ENCODE measurements at regions not wholly inside any gene's neighbourhood (a gene's known extent, or its start where the extent isn't known, plus 50 kb on each side); places are given as distances from the start of the nearest gene placed in this dataset.

DNA sequence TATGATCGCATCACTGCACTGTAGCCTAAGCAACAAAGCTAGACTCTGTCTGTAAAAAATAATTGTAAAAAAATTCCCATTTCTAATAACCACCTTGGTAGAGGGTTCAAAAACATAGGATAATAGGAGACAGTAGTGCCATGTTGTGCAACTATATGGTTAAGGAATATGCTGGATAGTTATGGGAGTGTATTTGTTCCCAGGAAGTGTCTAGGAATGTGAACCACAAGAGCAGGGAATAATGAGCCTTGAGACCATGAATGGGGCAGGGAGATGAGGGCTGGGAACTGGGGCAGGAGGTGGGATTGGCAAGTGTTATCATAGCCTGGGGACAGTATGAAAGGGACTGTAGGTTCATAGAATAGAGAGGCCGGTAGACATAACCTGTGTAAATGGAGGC lies 50.4 kb downstream of the RUSC2 start:
- no peak for DNase-seq (ENCODE audit: low spot score)

DNA sequence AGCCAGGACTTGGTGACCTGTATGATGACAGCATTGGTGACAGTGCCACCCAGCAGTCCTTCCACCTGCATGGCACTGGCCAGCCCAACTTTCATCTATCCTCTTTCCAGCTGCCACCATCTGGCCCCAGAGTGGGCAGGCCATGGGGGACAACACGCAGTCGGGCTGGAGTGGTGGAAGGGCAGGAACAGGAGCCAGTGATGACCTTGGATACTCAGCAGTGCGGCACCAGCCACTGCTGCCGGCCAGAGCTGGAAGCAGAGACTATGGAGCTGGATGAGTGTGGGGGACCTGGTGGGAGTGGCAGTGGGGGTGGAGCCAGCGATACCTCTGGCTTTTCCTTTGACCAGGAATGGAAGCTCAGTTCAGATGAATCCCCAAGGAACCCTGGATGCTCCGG lies 56.9 kb downstream of the RUSC2 start:
- no peak for DNase-seq (ENCODE audit: low spot score)

DNA sequence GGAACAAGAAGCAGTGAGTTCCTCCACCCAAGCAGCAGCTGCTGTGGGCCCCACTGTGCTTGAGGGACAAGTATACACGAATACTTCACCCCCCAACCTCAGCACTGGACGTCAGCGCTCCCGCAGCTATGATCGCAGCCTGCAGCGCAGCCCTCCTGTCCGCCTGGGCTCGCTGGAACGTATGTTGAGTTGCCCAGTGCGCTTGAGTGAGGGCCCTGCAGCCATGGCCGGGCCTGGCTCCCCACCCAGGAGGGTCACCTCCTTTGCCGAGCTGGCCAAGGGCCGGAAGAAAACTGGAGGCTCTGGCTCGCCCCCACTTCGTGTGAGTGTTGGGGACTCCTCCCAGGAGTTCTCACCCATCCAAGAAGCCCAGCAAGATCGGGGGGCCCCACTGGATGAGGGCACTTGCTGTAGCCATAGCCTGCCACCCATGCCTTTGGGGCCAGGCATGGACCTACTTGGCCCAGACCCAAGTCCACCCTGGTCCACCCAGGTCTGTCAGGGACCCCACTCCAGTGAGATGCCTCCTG lies 57.1 kb upstream of the TESK1 start:
- DNase-seq (ENCODE audit: low spot score), result no peak

DNA sequence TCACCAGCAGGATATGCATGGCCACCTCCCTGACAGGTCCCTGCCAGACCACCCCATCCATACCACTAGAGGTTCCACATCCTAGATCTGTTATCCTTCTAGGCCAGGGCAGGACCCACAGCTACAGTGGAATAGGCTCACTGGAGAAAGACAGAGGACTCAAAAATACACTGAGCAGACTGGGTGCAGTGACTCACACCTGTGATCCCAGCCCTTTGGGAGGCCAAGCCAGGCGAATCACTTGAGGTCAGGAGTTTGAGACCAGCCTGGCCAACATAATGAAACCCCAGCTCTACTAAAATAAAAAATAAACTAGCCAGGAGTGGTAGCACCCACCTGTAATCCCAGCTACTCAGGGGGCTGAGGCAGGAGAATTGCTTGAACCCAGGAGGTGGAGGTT lies 56.5 kb upstream of the TESK1 start:
- DNase-seq (ENCODE audit: low spot score), result no peak

DNA sequence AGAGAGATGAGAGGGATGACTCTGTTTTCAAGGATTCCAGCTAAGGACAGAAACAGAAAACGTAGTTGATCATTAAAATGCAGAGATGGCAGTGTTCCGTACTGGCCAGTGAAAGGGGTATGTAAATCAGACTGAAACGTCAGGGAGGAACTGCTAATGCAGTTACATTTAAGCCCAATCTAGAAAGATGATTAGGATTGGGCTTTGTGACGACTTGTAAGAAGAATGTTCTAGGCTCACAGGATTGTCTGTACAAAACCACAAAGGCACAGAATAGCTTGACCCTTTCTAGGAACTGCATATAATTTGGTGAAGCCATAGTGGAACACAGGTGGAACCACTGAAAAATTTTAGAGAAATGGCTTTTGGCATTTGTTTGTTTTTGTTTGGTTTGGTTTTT lies 55.6 kb upstream of the TESK1 start:
- no peak for DNase-seq (ENCODE audit: low spot score)

DNA sequence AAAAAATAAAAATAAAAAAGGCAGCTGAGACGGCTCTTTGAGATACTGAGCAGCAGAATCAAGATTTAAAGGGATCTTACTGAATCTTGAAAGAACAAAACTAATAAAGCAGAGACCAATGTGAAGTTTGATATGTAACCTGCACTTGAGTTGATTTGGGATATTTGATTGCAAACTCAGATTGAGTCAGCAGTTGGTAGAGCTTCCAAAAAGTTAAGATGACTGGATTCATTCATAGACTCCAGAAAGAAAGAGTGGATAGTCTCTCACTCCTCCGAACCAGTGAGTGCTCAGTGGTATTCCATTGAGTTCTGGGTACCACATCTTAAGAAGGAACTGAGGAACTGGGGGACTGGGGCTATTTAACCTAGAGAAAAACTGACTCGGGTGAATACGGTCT lies 52.7 kb upstream of the TESK1 start:
- no peak for DNase-seq (ENCODE audit: low spot score)

DNA sequence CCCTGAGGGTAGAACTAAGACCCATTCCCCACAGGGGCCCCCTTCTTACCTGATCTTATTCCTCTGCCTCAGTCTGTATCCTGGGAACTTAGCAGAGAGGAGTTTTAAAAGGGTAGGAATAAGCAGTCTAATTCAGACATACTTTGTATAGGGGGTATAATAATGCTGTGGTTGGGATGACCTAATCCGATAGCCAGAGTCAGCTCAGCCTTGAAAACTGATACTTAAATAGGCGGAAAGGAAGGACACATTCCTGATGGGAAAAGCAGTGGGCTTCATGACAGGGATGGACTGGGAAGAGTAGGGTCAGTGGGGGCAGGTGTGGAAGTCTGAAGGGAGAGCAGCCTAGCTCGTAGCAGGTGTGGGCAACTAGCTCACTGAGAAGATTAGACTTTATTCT lies 52.2 kb upstream of the TESK1 start:
- peak; percentile 8 for DNase-seq (ENCODE audit: low spot score)

DNA sequence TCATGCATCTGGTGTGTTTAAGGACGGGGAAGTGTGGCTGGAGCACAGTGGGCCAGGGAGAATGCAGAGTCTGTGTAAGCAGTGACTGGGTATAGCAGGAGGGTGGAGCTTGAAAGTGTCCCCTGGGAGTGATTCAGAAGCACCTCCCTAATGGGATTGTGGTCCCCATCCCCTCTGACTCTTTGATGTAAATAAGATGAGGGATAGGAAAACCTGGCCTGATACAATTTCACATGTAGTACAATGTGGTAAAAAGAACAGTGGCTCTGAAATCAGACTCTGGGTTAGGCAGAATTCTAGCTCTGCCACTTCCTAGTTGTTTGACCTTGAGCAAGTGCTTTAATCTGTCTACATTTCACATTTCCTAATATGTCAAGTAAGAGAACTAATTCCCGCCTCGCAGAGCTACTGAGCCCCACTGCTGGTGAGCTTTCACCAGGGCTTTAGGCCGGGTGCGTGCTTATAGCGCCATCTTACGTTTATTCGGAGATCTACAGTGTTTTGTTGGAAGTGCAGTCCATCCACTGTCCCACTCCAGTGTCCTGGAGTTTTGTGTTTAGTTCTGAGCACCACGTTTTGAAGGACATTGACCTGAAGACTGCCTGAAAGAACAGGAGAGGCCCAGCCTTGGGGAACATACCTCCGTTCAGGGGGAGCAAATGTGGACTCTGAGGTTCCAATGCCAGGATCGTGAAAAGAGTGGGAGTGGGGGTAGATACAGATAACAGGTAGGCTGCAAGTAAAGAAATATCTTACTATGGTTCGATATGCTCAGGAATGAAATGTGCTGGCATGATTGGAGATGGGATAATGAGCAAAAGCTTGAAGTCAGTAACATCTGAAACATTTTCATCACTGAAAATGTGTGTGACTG lies 51.2 kb upstream of the TESK1 start:
- DNase-seq (ENCODE audit: low spot score), result peak; percentile 74

DNA sequence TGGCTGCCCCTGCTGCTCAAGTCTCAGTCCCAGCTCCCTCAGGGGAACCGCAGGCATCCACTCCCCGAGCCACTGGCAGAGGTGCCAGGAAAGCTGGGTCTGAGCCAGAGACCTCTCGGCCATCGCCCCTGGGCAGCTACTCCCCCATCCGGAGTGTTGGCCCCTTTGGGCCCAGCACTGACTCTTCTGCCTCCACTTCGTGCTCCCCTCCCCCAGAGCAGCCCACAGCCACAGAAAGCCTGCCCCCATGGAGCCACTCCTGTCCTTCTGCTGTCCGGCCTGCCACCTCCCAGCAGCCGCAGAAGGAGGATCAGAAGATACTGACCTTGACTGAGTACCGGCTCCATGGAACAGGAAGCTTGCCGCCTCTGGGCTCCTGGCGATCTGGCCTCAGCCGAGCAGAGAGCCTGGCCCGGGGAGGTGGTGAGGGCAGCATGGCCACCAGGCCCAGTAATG lies 49.8 kb upstream of the TESK1 start:
- DNase-seq (ENCODE audit: low spot score), result no peak
